GM18873 (cell line): ENCODE measurements at regions not wholly inside any gene's neighbourhood (a gene's known extent, or its start where the extent isn't known, plus 50 kb on each side); places are given as distances from the start of the nearest gene placed in this dataset.
"Not testable (repeated sequence)": the region's sequence is repeated elsewhere in the genome, so short reads cannot be mapped to it uniquely, and the experiment has no call there.

Experiments
- ATAC-seq: cut with Tn5 transposase; IDR thresholded peaks from one replicate; pipeline ENCODE4 v1.9.1; 2021; ENCODE audit warnings: mild to moderate bottlenecking, moderate library complexity, moderate number of reproducible peaks; ENCODE audit not compliant: unreplicated experiment, low FRiP score

- no peak for ATAC-seq
Observed at GRCh38 chr15:38614621-38615020, 50.0 kb upstream of the RASGRP1 start.

- no peak for ATAC-seq
Observed at GRCh38 chr15:38617831-38618230, 53.2 kb upstream of the RASGRP1 start.

- no peak for ATAC-seq
Observed at GRCh38 chr15:38618242-38618955, 53.8 kb upstream of the RASGRP1 start.

GRCh38 chr15:38620098-38620497 lies 55.5 kb upstream of the RASGRP1 start:
- ATAC-seq: no peak

GRCh38 chr15:38620851-38621594 lies 56.4 kb upstream of the RASGRP1 start:
- ATAC-seq: no peak

GRCh38 chr15:38622304-38622703 lies 57.7 kb upstream of the RASGRP1 start:
- ATAC-seq: no peak

GRCh38 chr15:38622908-38623307 lies 58.3 kb upstream of the RASGRP1 start:
- no peak for ATAC-seq

- ATAC-seq: no peak
Observed at GRCh38 chr15:38623744-38624143, 59.1 kb upstream of the RASGRP1 start.

GRCh38 chr15:38624244-38625205 lies 59.9 kb upstream of the RASGRP1 start:
- ATAC-seq: no peak

- no peak for ATAC-seq
Observed at GRCh38 chr15:38625886-38626285, 61.3 kb upstream of the RASGRP1 start.

GRCh38 chr15:38626443-38627050 lies 61.9 kb upstream of the RASGRP1 start:
- no peak for ATAC-seq

GRCh38 chr15:38627689-38628277 lies 63.2 kb upstream of the RASGRP1 start:
- no peak for ATAC-seq

GRCh38 chr15:38631119-38632075 lies 66.8 kb upstream of the RASGRP1 start:
- ATAC-seq: no peak

GRCh38 chr15:38635170-38635569 lies 70.6 kb upstream of the RASGRP1 start:
- no peak for ATAC-seq

GRCh38 chr15:38636597-38636996 lies 72.0 kb upstream of the RASGRP1 start:
- no peak for ATAC-seq

- no peak for ATAC-seq
Observed at GRCh38 chr15:38638126-38638525, 73.5 kb upstream of the RASGRP1 start.

- ATAC-seq: no peak
Observed at GRCh38 chr15:38638811-38639210, 74.2 kb upstream of the RASGRP1 start.

- no peak for ATAC-seq
Observed at GRCh38 chr15:38642689-38643270, 78.2 kb upstream of the RASGRP1 start.

GRCh38 chr15:38644353-38644752 lies 79.7 kb upstream of the RASGRP1 start:
- ATAC-seq: not testable (repeated sequence)
